H7 (cell line): ENCODE measurements at regions not wholly inside any gene's neighbourhood (a gene's known extent, or its start where the extent isn't known, plus 50 kb on each side); places are given as distances from the start of the nearest gene placed in this dataset.

ENCODE experiments used
- DNase-seq: peaks from one replicate; pipeline ENCODE4 v3.0.0; 2012
- H3K27me3 ChIP-seq: 2 replicates; pipeline ENCODE4 v1.6.0; 2011; ENCODE audit warnings: mild to moderate bottlenecking, low read length; ENCODE audit not compliant: control insufficient read depth, insufficient read depth
- H3K36me3 ChIP-seq: replicated peaks from 2 replicates; pipeline ENCODE4 v1.5.1; 2011; ENCODE audit warnings: low read length; ENCODE audit not compliant: control insufficient read depth, insufficient read depth
- H3K4me3 ChIP-seq: 2 replicates; pipeline ENCODE4 v1.5.1; 2011; ENCODE audit warnings: low read depth, mild to moderate bottlenecking, control low read depth, low read length, moderate library complexity; ENCODE audit not compliant: insufficient read depth

DNA sequence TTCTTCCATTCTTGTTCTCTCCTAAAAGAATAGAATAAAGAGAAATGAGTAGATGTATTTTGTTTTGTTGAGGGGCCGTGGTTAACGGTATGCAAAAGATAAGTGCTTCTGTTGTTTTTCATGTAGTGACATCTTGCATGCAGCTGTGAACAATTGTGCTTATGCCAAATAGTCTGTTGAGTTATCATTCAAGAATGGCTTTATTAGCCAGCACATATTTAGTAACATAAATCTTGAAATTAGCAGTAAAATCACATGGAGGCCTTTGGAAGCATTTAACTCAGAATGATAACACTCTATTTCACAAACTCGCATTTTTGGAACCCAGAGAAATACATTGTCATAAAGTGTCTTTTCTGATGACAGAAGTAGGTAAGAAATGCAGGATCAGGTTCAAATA lies 1772.0 kb upstream of the FLRT2 start:
- no peaks in the 10 kb centered on the region for H3K27me3 ChIP-seq
- H3K4me3 ChIP-seq: no peak overlapping the region
- no peak for DNase-seq
- H3K36me3 ChIP-seq: no peaks in the 10 kb centered on the region

DNA sequence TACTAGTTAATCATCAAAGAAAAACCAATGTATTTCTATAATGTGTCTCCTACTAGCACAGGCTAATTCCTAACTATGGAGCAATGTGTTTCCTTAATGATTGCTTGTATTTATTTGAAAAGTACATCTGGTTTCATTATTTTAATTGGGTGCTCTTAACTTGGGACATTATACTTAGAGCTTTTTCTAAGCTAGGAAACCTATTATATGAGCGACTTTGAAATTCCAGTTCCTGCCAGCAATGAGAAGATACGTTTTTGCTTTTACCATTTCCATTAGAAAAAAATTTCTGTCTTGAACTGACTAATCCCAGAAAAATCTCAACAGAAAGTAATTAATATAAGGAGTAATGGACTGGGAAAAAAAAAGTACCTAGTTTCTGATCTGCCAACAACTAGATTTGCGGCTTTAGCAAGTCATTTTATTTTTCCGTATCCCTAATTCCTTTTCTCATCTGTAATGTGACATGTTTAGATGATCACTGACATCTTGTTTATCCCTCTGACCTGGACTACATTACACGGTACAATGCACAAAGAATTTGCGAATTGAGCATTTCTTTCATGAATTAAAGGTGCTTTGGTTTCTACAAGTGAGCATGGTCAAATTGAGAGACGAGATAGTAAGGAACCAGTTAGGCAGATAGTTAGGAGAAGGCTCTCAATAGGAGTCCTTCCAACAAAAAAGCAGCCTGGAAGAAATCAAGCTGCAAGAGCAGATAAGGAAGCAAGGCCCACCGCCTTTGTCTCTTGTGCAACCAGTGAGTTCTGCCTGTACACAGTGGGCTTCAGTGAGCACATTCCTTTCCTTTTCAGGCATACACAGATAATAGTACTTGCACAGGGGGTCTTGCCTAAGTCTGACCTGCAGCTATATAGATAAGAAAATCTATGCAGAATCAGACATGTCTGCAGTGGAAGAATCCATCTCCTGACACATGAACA lies 1765.0 kb upstream of the FLRT2 start:
- H3K27me3 ChIP-seq: no peaks in the 10 kb centered on the region
- no peak overlapping the region for H3K4me3 ChIP-seq

DNA sequence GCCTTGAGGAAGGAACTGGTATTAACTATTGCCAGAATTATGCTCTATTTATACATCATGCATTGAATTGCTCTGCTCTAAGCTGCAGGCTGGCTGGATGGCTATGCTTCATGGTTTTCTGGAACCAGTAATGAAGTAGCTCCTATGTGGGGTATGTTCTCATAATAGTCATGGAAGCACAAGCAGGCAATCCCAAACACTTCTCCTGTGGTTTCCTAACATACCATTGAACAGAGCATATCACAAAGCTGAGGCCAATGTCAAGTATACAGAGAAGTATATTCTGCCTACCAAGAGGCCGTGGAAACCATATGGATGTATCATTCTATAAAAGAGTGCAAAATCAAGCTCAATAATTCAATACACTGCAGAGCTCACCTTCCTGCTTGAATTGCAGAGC lies 1752.4 kb upstream of the FLRT2 start:
- no peak for DNase-seq
- no peak overlapping the region for H3K4me3 ChIP-seq
- H3K36me3 ChIP-seq: no peaks in the 10 kb centered on the region
- no peaks in the 10 kb centered on the region for H3K27me3 ChIP-seq

More for the DNA sequence above, 1765.0 kb upstream of the FLRT2 start:
- H3K36me3 ChIP-seq: no peaks in the 10 kb centered on the region
- DNase-seq: no peak

DNA sequence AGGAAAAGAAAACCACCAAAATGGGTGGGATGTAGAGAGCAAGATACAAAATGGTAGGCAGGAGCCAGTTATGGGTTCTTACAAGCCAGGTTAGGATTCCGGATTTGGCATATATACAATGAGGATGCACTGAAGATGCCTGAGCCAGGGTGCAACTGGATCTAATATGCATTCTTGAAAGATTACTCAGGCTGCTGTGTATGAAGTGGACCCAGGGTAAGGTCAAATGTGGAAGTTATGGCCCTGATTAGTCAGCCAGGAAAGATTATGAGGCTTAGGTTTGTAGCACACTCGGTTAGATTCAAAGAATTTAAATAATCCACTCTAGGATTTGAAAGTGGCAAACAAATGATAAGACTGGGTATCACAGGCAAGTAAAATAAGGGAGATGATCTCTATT lies 1750.7 kb upstream of the FLRT2 start:
- no peaks in the 10 kb centered on the region for H3K27me3 ChIP-seq
- H3K36me3 ChIP-seq: no peaks in the 10 kb centered on the region
- DNase-seq: no peak
- no peak overlapping the region for H3K4me3 ChIP-seq

DNA sequence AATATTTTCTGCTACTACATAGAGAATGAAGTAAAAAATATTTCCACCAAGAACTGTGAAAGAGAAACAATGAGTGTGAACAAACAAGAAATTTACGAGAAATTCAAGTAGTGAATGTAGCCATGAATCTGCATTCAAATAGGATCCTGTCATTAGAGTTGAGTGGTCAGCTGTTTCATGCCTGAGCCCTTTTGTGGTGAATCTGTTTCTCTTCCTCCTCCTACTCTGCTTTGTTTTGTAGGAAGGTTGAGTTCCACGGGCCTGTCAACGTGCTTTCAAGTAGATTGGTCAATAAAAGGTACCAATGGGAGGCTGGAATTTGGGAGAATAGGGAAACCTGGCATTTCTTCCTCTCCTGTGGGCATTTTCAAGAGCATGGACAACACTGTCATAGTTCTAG lies 1749.6 kb upstream of the FLRT2 start:
- no peak overlapping the region for H3K4me3 ChIP-seq
- no peak for DNase-seq
- H3K36me3 ChIP-seq: no peaks in the 10 kb centered on the region
- no peaks in the 10 kb centered on the region for H3K27me3 ChIP-seq

DNA sequence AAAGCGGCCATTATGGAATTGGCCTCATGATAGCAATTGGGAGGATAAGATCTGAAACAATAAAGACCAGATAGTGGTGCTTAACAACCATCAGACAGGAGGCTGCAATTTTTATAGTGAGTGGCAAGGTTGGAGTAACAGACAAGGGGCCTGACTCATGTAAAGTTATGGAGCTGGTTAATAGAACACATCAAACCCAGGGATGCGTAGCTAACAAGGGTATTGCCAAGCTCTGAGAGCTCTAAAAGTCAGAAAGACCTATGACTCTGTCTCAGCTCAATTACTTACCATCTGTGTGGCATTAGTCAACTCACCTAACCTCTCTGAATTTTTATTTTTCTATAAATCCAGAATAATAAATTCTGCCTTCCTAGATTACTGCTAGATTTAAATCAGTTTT lies 1731.5 kb upstream of the FLRT2 start:
- Histone ChIP-seq H3K36me3 (no peaks in the 10 kb centered on the region), H3K27me3 (no peaks in the 10 kb centered on the region), H3K4me3 (no peak overlapping the region)
- no peak for DNase-seq

DNA sequence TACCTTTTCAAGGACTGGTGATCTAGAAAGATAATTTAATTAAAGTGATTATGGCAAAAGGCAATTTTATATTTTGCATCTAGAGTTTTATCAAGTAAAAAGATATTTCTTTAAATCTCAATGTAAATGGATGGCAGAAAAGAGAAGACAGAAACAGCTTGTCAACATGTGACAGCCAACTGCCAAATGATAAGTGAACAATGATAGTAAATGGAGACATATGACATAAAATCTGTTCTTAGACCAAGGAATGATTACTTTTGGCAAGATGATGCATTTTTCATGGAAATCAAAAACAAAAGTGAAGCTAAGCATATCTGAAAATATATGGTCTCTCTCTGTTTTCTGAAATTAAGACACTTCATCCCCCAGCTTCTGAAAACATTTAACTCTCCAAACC lies 1730.7 kb upstream of the FLRT2 start:
- no peak overlapping the region for H3K4me3 ChIP-seq
- H3K27me3 ChIP-seq: no peaks in the 10 kb centered on the region
- H3K36me3 ChIP-seq: no peaks in the 10 kb centered on the region
- DNase-seq: no peak

DNA sequence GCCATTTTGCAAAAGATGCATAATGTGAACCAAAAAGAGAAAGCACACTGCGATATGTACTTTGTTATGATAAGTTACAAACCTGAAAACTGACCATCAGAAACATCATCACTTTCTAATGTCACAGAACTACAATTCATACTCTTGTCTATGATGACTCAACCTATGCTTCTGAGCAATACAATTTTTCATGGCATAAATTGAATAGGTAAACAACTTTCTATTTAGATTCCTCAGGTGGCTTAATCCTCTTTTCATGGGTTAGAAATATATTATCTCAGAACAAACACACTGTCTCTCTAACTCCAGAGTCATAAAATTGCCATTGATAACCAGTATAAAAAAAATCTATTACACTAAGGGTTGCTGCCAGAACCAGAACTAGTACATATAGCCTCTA lies 1715.0 kb upstream of the FLRT2 start:
- Histone ChIP-seq H3K27me3 (no peaks in the 10 kb centered on the region), H3K36me3 (no peaks in the 10 kb centered on the region), H3K4me3 (no peak overlapping the region)
- no peak for DNase-seq

DNA sequence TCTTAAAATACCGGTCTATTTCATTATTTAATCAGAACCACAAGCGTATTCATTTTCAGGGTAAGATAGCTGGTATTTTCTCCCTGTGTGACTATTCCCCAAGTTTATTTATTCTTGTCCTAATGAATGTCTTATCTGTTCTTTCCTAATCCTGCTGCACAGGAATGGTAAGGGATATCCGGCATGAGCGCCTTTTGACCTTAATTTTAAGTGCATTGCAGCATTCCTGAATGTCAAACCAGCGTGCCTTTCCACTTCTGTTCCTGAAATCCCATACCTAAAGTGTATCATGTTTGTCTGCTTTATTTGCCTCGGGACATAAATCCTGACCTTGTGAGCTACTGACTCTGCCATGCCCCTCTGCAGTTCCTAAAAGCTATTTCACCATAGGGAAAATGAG lies 1713.2 kb upstream of the FLRT2 start:
- Histone ChIP-seq H3K36me3 (no peaks in the 10 kb centered on the region), H3K27me3 (no peaks in the 10 kb centered on the region), H3K4me3 (no peak overlapping the region)
- DNase-seq: no peak

DNA sequence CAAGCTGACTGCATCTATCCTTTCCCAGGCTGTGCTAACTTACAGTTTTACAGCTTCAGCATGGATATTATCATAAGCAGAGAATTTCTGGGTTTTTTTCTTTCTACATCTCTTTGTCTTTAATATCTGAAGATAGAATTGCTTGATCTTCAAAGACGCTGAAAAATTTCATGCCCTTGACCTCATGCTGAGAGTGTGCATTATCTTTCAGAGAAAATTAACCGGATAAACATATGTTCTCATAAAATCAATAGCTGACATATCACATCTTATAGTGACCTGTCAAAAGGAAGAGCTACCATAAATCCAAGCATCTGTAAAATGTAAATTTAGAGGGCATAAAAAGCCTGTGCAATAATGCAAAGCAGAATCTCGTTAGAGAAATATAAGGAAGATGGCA lies 1704.1 kb upstream of the FLRT2 start:
- no peaks in the 10 kb centered on the region for H3K36me3 ChIP-seq
- DNase-seq: no peak
- H3K4me3 ChIP-seq: no peak overlapping the region
- no peaks in the 10 kb centered on the region for H3K27me3 ChIP-seq

DNA sequence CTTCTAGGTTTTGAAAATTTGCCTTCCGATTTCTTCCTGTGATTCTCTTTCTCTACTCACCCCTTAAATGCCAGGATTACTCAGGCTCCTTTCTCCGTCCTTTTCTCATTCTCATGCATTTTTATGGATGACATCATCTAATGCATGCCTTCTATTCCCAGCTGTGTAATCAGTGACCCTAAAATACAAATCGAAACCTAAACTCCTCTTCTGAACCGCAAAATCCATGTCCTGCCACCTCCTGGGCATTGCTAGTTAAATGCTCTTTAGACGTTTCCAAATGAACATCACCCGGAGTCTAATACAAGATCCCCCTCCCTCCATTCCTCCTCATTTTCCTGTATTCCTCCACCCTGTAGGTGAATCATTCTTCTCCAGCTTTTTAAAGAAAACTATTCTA lies 1703.1 kb upstream of the FLRT2 start:
- no peak for DNase-seq
- Histone ChIP-seq H3K36me3 (no peaks in the 10 kb centered on the region), H3K4me3 (no peak overlapping the region), H3K27me3 (no peaks in the 10 kb centered on the region)

DNA sequence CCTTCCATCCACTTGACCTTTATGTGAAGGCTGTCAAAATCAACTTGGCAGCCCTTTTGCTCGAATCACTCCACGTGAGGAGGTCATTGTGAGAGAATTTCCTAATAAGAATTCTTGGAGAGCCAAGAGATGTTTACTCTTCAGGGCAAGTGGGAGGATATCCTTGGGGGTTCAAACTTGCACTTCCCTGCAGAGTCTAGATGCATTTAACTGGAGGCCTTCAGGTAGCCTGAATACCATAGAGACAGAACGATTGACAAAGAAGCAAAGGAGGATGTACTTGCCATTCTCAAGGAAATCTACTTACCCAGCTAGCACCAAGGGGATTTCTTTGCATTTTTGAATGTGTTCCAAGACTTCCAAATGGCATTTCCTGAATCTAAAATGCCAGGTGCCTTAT lies 1702.6 kb upstream of the FLRT2 start:
- Histone ChIP-seq H3K36me3 (no peaks in the 10 kb centered on the region), H3K4me3 (no peak overlapping the region), H3K27me3 (no peaks in the 10 kb centered on the region)
- DNase-seq: no peak

DNA sequence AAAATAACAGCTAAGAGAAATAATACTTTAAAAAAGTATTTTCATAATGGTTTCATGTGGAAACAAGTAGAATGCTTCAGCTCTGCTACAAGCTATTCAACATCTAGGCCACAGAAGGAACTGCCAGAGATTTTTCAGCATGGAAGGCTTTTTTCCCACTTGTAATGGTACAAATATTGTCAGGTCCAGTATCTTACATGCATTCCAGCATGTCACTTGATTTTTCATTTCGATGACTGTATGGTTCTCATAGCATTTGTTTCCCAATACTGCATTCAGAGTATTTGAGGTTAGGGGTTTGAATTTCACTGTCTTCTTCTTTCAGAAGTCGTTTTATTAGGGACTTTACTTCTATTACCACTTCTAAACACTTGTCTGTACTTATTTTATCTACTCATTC lies 1701.5 kb upstream of the FLRT2 start:
- no peaks in the 10 kb centered on the region for H3K36me3 ChIP-seq
- H3K27me3 ChIP-seq: no peaks in the 10 kb centered on the region
- H3K4me3 ChIP-seq: no peak overlapping the region
- no peak for DNase-seq

DNA sequence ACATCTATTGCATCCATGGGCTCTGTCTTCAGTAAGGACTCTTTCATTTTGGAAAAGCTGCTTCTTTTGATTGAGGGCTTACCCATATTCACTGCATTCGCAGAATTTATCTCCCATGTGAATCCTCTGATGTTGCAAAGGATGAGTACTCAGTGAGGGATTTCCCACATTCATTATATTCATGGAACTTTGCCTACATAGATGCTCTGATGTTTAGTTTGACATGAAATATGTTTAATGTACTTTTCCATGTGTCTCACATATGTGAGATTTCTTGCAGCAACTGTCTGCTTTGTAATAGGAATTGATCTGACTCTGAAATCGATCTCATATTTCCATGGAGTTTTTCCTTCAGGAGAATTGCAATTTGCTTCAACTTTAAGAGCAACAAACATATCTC lies 1699.6 kb upstream of the FLRT2 start:
- no peak overlapping the region for H3K4me3 ChIP-seq
- no peaks in the 10 kb centered on the region for H3K27me3 ChIP-seq
- no peaks in the 10 kb centered on the region for H3K36me3 ChIP-seq
- no peak for DNase-seq

DNA sequence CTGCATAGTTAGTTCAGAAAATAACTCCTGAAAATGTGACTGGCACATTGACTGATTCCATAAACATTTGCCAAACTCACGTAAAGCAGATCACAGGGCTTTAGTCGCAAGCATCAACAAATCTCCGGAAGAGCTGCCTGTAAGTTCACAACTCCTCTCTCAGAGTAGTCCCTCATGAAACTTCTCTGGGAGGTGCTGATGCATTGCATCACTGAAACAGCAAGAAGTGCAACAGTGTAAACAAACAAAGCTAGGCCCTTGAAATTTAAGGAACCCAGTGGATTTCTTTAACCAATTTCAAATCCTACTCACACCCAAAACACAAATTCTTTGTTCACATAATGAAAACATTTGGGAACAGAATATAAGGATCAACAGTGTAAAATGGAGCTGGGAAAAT lies 1691.7 kb upstream of the FLRT2 start:
- Histone ChIP-seq H3K4me3 (no peak overlapping the region), H3K27me3 (no peaks in the 10 kb centered on the region), H3K36me3 (no peaks in the 10 kb centered on the region)
- DNase-seq: no peak

DNA sequence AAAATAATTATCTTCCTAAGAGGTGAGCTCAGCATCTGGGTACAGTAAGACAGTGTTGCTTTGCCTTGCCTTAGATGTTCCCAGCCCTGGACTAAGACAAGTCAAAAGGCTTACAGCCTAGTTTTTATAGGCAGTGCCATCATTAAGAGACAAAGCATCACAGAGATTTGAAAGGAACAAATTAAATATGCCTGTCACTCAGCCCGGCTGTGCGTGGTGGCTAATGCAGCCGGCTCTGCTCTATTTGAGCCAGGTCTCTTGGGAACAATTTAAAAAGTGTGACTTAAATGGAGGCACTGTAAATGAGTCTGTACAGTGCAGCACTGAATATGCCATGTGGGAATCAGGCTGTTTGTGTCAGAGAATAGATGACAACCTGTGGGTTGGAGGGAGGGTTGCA lies 1687.4 kb upstream of the FLRT2 start:
- Histone ChIP-seq H3K4me3 (no peak overlapping the region), H3K36me3 (no peaks in the 10 kb centered on the region), H3K27me3 (no peaks in the 10 kb centered on the region)
- DNase-seq: no peak
